ENCODE measurements at regions not wholly inside any gene's neighbourhood (a gene's known extent, or its start where the extent isn't known, plus 50 kb on each side); places are given as distances from the start of the nearest gene placed in this dataset.

- no peak for ATAC-seq
- H3K27me3 ChIP-seq, result no peaks in the 10 kb centered on the region
- in situ Hi-C loops (cut with MboI; ENCODE audit: low sequenced_read_pairs in 4 of 4), result loop anchor here in 2 of 4 donors (25.0 kb wide), 1 partner anchor 1121 kb away; no protein-coding TSS in a partner anchor
These were observed 422.5 kb upstream of the SGCG start for GRCh38 chr13:22758245-22758644.

GRCh38 chr13:22761709-22762108 lies 419.1 kb upstream of the SGCG start:
- ATAC-seq, result no peak
- no peak for DNase-seq
- H3K4me1 ChIP-seq, result no peaks in the 10 kb centered on the region
- intact Hi-C loops (cut with DNase I; ENCODE audit: low total_unique reads) (no loop called here), in situ Hi-C loops (cut with MboI; ENCODE audit: low sequenced_read_pairs in 4 of 4) (loop anchor here in 2 of 4 donors (25.0 kb wide), 1 partner anchor 1124 kb away; no protein-coding TSS in a partner anchor)
- H3K4me3 ChIP-seq, result no peak overlapping the region
- no peaks in the 10 kb centered on the region for H3K36me3 ChIP-seq
- H3K27ac ChIP-seq, result no peak overlapping the region
- no peaks in the 10 kb centered on the region for H3K27me3 ChIP-seq
- no peaks in the 10 kb centered on the region for H3K9me3 ChIP-seq
- no peak for TF ChIP-seq CTCF (IDR thresholded peaks at IDR 0.05 in 4 of 5, conservative IDR thresholded peaks at IDR 0.05 in 1 of 5)
- no peak for TF ChIP-seq POLR2A (IDR thresholded peaks at IDR 0.05)

More at GRCh38 chr13:22758245-22758644, 422.5 kb upstream of the SGCG start:
- H3K27ac ChIP-seq, result no peak overlapping the region
- DNase-seq, result no peak
- H3K4me1 ChIP-seq, result no peaks in the 10 kb centered on the region
- no peaks in the 10 kb centered on the region for H3K9me3 ChIP-seq
- H3K36me3 ChIP-seq, result no peaks in the 10 kb centered on the region
- no peak for TF ChIP-seq CTCF (IDR thresholded peaks at IDR 0.05 in 4 of 5, conservative IDR thresholded peaks at IDR 0.05 in 1 of 5)
- no peak for TF ChIP-seq POLR2A (IDR thresholded peaks at IDR 0.05)
- no peak overlapping the region for H3K4me3 ChIP-seq
- intact Hi-C loops (cut with DNase I; ENCODE audit: low total_unique reads), result no loop called here

GRCh38 chr13:22765547-22765946 lies 415.2 kb upstream of the SGCG start:
- no peaks in the 10 kb centered on the region for H3K27me3 ChIP-seq
- no peak overlapping the region for H3K4me3 ChIP-seq
- no peaks in the 10 kb centered on the region for H3K4me1 ChIP-seq
- no peaks in the 10 kb centered on the region for H3K9me3 ChIP-seq
- DNase-seq, result no peak
- no peaks in the 10 kb centered on the region for H3K36me3 ChIP-seq
- H3K27ac ChIP-seq, result no peak overlapping the region
- no peak for ATAC-seq
- in situ Hi-C loops (cut with MboI; ENCODE audit: low sequenced_read_pairs in 4 of 4), result loop anchor here in 2 of 4 donors (25.0 kb wide), 1 partner anchor 1128 kb away; no protein-coding TSS in a partner anchor
- TF ChIP-seq CTCF (IDR thresholded peaks at IDR 0.05 in 4 of 5, conservative IDR thresholded peaks at IDR 0.05 in 1 of 5) (no peak), POLR2A (IDR thresholded peaks at IDR 0.05) (no peak)
- intact Hi-C loops (cut with DNase I; ENCODE audit: low total_unique reads), result no loop called here

GRCh38 chr13:22770891-22771290 lies 409.9 kb upstream of the SGCG start:
- intact Hi-C loops (cut with DNase I; ENCODE audit: low total_unique reads), result no loop called here
- in situ Hi-C loops (cut with MboI; ENCODE audit: low sequenced_read_pairs in 4 of 4), result loop anchor here in 2 of 4 donors (10.0 to 25.0 kb wide), 2 partner anchors 56 to 1134 kb away; no protein-coding TSS in a partner anchor
- ATAC-seq (no peak), DNase-seq (no peak)
- H3K9me3 ChIP-seq, result no peaks in the 10 kb centered on the region
- H3K36me3 ChIP-seq, result no peaks in the 10 kb centered on the region
- H3K4me3 ChIP-seq, result no peak overlapping the region
- no peak for TF ChIP-seq CTCF (IDR thresholded peaks at IDR 0.05 in 4 of 5, conservative IDR thresholded peaks at IDR 0.05 in 1 of 5)
- TF ChIP-seq POLR2A (IDR thresholded peaks at IDR 0.05), result no peak
- no peak overlapping the region for H3K27ac ChIP-seq
- H3K4me1 ChIP-seq, result no peaks in the 10 kb centered on the region
- no peaks in the 10 kb centered on the region for H3K27me3 ChIP-seq

- Histone ChIP-seq H3K27ac (no peak overlapping the region), H3K4me3 (no peak overlapping the region), H3K4me1 (no peaks in the 10 kb centered on the region), H3K9me3 (no peaks in the 10 kb centered on the region), H3K27me3 (no peaks in the 10 kb centered on the region), H3K36me3 (no peaks in the 10 kb centered on the region)
- intact Hi-C loops (cut with DNase I; ENCODE audit: low total_unique reads), result no loop called here
- in situ Hi-C loops (cut with MboI; ENCODE audit: low sequenced_read_pairs in 4 of 4), result loop anchor here in 2 of 4 donors (10.0 to 25.0 kb wide), 2 partner anchors 59 to 1136 kb away; no protein-coding TSS in a partner anchor
- ATAC-seq (no peak), DNase-seq (no peak)
- no peak for TF ChIP-seq CTCF (IDR thresholded peaks at IDR 0.05 in 4 of 5, conservative IDR thresholded peaks at IDR 0.05 in 1 of 5)
These were observed 407.3 kb upstream of the SGCG start for GRCh38 chr13:22773465-22773864.

All from gastrocnemius medialis (tissue), 4 donors.